ENCODE measurements at regions not wholly inside any gene's neighbourhood (a gene's known extent, or its start where the extent isn't known, plus 50 kb on each side); places are given as distances from the start of the nearest gene placed in this dataset.

DNA sequence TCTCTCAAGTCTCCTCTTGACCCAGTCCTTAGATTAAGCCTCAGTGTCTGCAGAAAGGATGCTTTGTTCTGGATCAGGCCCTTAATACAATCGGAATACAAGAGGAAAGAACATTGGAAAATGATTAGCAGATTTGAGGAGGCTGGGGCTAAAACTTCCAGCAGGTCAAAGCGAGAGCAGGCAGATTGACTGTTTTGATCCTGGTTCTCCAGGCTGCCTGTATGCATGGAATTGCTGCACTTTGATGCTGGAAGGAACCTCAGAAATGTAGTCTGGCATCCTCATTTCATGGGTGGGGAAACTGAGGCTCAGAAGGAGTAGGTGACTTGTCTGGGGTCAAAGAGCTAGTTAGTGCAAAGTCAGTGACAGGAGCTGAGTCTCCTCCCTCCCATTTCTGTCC is 202.8 kb downstream of the EMX2 start:
- no peaks in the 10 kb centered on the region for H3K36me3 Mint-ChIP-seq (ENCODE audit: low read depth)
- H3K9me3 Mint-ChIP-seq (ENCODE audit: low read depth), result no peaks in the 10 kb centered on the region
- H3K4me1 Mint-ChIP-seq (ENCODE audit: low read depth), result no peaks in the 10 kb centered on the region
- no peak overlapping the region for H3K27ac Mint-ChIP-seq (ENCODE audit: unreplicated experiment)
- H3K27me3 Mint-ChIP-seq (ENCODE audit: low read depth), result peaks cover 15% of the 10 kb centered on the region
- DNase-seq (ENCODE audit: low spot score), result no peak
- H3K4me3 Mint-ChIP-seq (ENCODE audit: unreplicated experiment), result no peak overlapping the region
- TF ChIP-seq, protein P1, sequence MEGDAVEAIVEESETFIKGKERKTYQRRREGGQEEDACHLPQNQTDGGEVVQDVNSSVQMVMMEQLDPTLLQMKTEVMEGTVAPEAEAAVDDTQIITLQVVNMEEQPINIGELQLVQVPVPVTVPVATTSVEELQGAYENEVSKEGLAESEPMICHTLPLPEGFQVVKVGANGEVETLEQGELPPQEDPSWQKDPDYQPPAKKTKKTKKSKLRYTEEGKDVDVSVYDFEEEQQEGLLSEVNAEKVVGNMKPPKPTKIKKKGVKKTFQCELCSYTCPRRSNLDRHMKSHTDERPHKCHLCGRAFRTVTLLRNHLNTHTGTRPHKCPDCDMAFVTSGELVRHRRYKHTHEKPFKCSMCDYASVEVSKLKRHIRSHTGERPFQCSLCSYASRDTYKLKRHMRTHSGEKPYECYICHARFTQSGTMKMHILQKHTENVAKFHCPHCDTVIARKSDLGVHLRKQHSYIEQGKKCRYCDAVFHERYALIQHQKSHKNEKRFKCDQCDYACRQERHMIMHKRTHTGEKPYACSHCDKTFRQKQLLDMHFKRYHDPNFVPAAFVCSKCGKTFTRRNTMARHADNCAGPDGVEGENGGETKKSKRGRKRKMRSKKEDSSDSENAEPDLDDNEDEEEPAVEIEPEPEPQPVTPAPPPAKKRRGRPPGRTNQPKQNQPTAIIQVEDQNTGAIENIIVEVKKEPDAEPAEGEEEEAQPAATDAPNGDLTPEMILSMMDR (IDR thresholded peaks at IDR 0.05), result no peak

DNA sequence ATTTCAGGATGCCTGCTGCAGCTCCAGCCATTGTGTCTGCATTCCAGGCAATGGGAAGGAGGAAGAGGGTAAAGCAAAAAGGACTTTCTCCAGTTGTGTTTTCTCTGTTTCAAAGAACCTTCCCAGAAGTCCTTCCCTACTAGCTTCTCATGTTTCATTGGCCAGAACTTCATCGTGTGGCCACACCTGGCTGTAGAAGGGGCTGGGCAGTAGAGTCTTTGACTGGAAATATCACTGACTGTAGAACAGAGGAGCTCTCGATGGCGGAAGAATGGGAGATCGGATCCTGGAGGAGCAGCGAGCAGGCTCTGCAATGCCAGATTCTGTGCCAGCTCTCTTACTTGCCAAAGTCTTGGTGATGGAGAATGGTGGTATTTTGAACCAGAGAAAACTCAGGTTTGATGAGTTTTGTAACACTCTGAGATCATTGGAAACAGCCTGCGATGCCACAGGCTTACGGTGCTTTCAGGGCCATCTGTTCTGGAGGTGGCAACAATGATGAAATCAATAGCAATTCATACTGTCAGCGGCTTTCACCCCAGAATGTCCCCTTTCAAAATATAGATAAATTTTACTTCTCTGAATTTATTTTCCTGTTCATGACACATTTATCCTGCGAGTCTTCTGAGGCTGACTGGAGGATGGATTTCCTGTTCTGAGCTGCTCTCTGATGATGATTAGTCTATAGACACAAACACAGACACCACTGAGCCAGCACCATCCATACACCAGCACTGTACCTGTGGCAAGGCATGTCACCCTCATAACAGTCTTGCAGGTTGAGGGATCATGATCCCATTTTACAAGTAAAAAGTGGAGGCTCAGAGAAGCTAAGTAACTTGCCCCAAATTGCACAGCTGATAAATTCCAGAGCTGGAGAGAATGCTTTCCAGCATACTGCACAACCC is 204.2 kb downstream of the EMX2 start:
- Mint-ChIP-seq H3K9me3 (ENCODE audit: low read depth) (no peaks in the 10 kb centered on the region), H3K27me3 (ENCODE audit: low read depth) (peaks cover 11% of the 10 kb centered on the region), H3K4me1 (ENCODE audit: low read depth) (no peaks in the 10 kb centered on the region), H3K36me3 (ENCODE audit: low read depth) (no peaks in the 10 kb centered on the region), H3K27ac (ENCODE audit: unreplicated experiment) (no peak overlapping the region), H3K4me3 (ENCODE audit: unreplicated experiment) (no peak overlapping the region)
- no peak for DNase-seq (ENCODE audit: low spot score)
- TF ChIP-seq, protein P1 (IDR thresholded peaks at IDR 0.05), result no peak

DNA sequence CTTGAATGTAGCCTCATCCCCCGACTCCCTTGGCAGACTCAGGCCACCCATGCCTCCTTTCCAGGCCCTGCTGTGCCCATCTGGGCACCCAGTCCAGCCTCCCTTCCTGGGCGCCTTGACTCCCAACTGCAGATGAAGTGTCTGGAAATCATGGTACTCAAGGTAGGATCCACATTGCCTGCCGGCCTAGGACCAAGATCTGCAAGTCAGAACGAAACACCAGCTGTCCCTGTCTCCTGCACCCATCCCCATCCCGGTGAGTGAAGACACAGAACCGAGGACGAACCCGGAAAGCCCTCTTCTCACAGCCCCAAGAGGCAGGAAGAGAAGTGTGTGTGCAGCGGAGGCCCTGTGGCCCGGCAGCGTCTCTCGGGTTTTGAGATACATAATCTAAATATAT is 205.1 kb downstream of the EMX2 start:
- no peak overlapping the region for H3K4me3 Mint-ChIP-seq (ENCODE audit: unreplicated experiment)
- no peak for DNase-seq (ENCODE audit: low spot score)
- TF ChIP-seq, protein P1 (IDR thresholded peaks at IDR 0.05), result no peak
- peaks cover 6% of the 10 kb centered on the region for H3K27me3 Mint-ChIP-seq (ENCODE audit: low read depth)
- H3K36me3 Mint-ChIP-seq (ENCODE audit: low read depth), result no peaks in the 10 kb centered on the region
- H3K9me3 Mint-ChIP-seq (ENCODE audit: low read depth), result no peaks in the 10 kb centered on the region
- no peak overlapping the region for H3K27ac Mint-ChIP-seq (ENCODE audit: unreplicated experiment)
- no peaks in the 10 kb centered on the region for H3K4me1 Mint-ChIP-seq (ENCODE audit: low read depth)

DNA sequence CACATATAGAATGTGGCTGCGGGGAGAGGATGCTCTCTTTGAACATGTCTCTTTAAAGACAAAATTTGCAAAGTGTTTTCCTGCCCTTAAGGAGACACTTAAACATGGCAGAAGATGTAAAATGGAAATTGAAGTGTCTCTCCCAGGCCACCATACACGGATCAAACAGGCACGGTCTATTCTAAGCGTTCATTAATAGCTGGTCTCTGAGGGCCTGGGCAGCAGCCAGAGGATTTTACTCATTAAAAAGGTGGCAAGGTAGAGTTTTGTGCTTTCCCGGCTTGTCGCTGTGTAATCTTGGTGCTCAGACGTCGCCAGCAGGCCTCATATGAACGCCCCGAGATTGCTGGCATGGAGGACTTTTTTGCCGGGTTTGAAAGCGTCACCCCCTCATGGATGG is 205.5 kb downstream of the EMX2 start:
- TF ChIP-seq, protein P1 (IDR thresholded peaks at IDR 0.05), result no peak

DNA sequence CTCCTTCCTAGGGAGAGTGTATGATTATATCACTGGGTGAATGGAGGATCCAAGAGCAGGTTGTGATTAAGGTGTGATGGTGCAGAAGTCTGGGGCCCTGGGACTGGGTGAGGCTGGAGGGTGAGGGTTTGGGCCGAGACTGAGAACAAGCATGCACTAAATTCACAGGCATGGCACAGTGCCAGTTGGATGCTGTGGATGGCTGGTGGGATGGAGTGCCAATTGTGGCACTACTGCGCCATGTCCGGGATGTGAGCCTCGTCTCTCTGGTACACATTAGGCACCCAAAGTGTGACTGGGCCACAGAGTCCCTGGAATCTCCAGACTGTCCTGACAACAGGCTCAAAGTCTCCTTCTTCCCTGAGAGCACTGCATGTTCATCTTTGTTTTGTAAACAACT is 208.1 kb downstream of the EMX2 start:
- Mint-ChIP-seq H3K27me3 (ENCODE audit: low read depth) (peaks cover 11% of the 10 kb centered on the region), H3K4me1 (ENCODE audit: low read depth) (no peaks in the 10 kb centered on the region), H3K9me3 (ENCODE audit: low read depth) (no peaks in the 10 kb centered on the region), H3K4me3 (ENCODE audit: unreplicated experiment) (no peak overlapping the region), H3K27ac (ENCODE audit: unreplicated experiment) (no peak overlapping the region), H3K36me3 (ENCODE audit: low read depth) (no peaks in the 10 kb centered on the region)
- TF ChIP-seq, protein P1 (IDR thresholded peaks at IDR 0.05), result no peak
- no peak for DNase-seq (ENCODE audit: low spot score)

More for the DNA sequence above, 205.5 kb downstream of the EMX2 start:
- H3K9me3 Mint-ChIP-seq (ENCODE audit: low read depth), result no peaks in the 10 kb centered on the region
- no peak overlapping the region for H3K27ac Mint-ChIP-seq (ENCODE audit: unreplicated experiment)
- H3K4me1 Mint-ChIP-seq (ENCODE audit: low read depth), result no peaks in the 10 kb centered on the region
- H3K36me3 Mint-ChIP-seq (ENCODE audit: low read depth), result no peaks in the 10 kb centered on the region
- no peak overlapping the region for H3K4me3 Mint-ChIP-seq (ENCODE audit: unreplicated experiment)
- DNase-seq (ENCODE audit: low spot score), result no peak
- H3K27me3 Mint-ChIP-seq (ENCODE audit: low read depth), result peaks cover 3% of the 10 kb centered on the region
